ENCODE measurements at regions not wholly inside any gene's neighbourhood (a gene's known extent, or its start where the extent isn't known, plus 50 kb on each side); places are given as distances from the start of the nearest gene placed in this dataset.
A peak's percentile ranks its signal among the peaks of the same experiment; 100 is the strongest.

- intact Hi-C loops (cut with DNase I) = no loop called here
- Histone ChIP-seq H3K36me3 (no peaks in the 10 kb centered on the region), H3K27ac (no peak overlapping the region), H3K27me3 (no peaks in the 10 kb centered on the region), H3K4me1 (no peaks in the 10 kb centered on the region), H3K9me3 (no peaks in the 10 kb centered on the region), H3K4me3 (no peak overlapping the region)
- DNase-seq (no peak), ATAC-seq (no peak)
- no peak for TF ChIP-seq CTCF (IDR thresholded peaks at IDR 0.05)
Observed at GRCh38 chr6:168902075-168902474, 351.6 kb downstream of the THBS2 start.

- Histone ChIP-seq H3K4me1 (no peaks in the 10 kb centered on the region), H3K36me3 (no peaks in the 10 kb centered on the region), H3K27me3 (no peaks in the 10 kb centered on the region), H3K4me3 (no peak overlapping the region), H3K27ac (no peak overlapping the region), H3K9me3 (no peaks in the 10 kb centered on the region)
- no peak for DNase-seq
- no peak for TF ChIP-seq CTCF (IDR thresholded peaks at IDR 0.05)
- intact Hi-C loops (cut with DNase I) = no loop called here
- ATAC-seq = no peak
Observed at GRCh38 chr6:168901076-168901475, 352.6 kb downstream of the THBS2 start.

- no peak for DNase-seq
- Histone ChIP-seq H3K4me3 (no peak overlapping the region), H3K9me3 (no peaks in the 10 kb centered on the region), H3K27ac (no peak overlapping the region), H3K4me1 (no peaks in the 10 kb centered on the region), H3K27me3 (no peaks in the 10 kb centered on the region), H3K36me3 (no peaks in the 10 kb centered on the region)
- no peak for ATAC-seq
- no peak for TF ChIP-seq CTCF (IDR thresholded peaks at IDR 0.05)
- intact Hi-C loops (cut with DNase I) = no loop called here
Observed at GRCh38 chr6:168896321-168896720, 357.3 kb downstream of the THBS2 start.

GRCh38 chr6:168895102-168895812, 358.4 kb downstream of the THBS2 start:
- Histone ChIP-seq H3K27ac (no peak overlapping the region), H3K9me3 (no peaks in the 10 kb centered on the region), H3K4me3 (peak overlapping the region; percentile 19), H3K4me1 (no peaks in the 10 kb centered on the region), H3K27me3 (no peaks in the 10 kb centered on the region), H3K36me3 (no peaks in the 10 kb centered on the region)
- peak; percentile 89 for DNase-seq
- peak; percentile 95 for TF ChIP-seq CTCF (IDR thresholded peaks at IDR 0.05)
- peak; percentile 95 for ATAC-seq
- intact Hi-C loops (cut with DNase I) = no loop called here

GRCh38 chr6:168892031-168892430, 361.6 kb downstream of the THBS2 start:
- intact Hi-C loops (cut with DNase I) = no loop called here
- Histone ChIP-seq H3K4me3 (no peak overlapping the region), H3K36me3 (no peaks in the 10 kb centered on the region), H3K27ac (no peak overlapping the region), H3K9me3 (no peaks in the 10 kb centered on the region), H3K27me3 (peaks cover 7% of the 10 kb centered on the region), H3K4me1 (no peaks in the 10 kb centered on the region)
- no peak for TF ChIP-seq CTCF (IDR thresholded peaks at IDR 0.05)
- DNase-seq (no peak), ATAC-seq (no peak)

- intact Hi-C loops (cut with DNase I) = no loop called here
- H3K27me3 ChIP-seq = peaks cover 12% of the 10 kb centered on the region
- DNase-seq = no peak
- no peaks in the 10 kb centered on the region for H3K9me3 ChIP-seq
- H3K36me3 ChIP-seq = no peaks in the 10 kb centered on the region
- no peak for TF ChIP-seq CTCF (IDR thresholded peaks at IDR 0.05)
- ATAC-seq = no peak
- H3K4me3 ChIP-seq = no peak overlapping the region
- no peak overlapping the region for H3K27ac ChIP-seq
- no peaks in the 10 kb centered on the region for H3K4me1 ChIP-seq
Observed at GRCh38 chr6:168890981-168891365, 362.7 kb downstream of the THBS2 start.
